DOHH2 (cell line): ENCODE measurements at regions not wholly inside any gene's neighbourhood (a gene's known extent, or its start where the extent isn't known, plus 50 kb on each side); places are given as distances from the start of the nearest gene placed in this dataset.

ENCODE experiments used
- CTCF ChIP-seq: fragments of 200-600 bp; sonication (generic); IDR thresholded peaks from one replicate; pipeline ENCODE4 v1.5.1; 2014; ENCODE audit warnings: antibody characterized with exemption, mild to moderate bottlenecking, low read depth, low read length; ENCODE audit not compliant: poor library complexity, severe bottlenecking
- EZH2phosphoT487 ChIP-seq: fragments of 200-600 bp; sonication (generic); IDR thresholded peaks from 2 replicates; pipeline ENCODE4 v1.6.1; 2017; ENCODE audit warnings: borderline replicate concordance, mild to moderate bottlenecking, antibody characterized with exemption, low read length, moderate library complexity, mixed read lengths

GRCh38 chr6:102300350-102300749 lies 906.8 kb downstream of the GRIK2 start:
- no peak for TF ChIP-seq CTCF
- no peak for TF ChIP-seq EZH2phosphoT487
